GM12875 (cell line): ENCODE measurements at regions not wholly inside any gene's neighbourhood (a gene's known extent, or its start where the extent isn't known, plus 50 kb on each side); places are given as distances from the start of the nearest gene placed in this dataset.

Experiments used
- H3K4me3 ChIP-seq: one replicate; pipeline ENCODE4 v1.5.1; 2011; ENCODE audit warnings: low read depth, low read length, control low read depth
- TF ChIP-seq, protein P1 (sequence below): IDR thresholded peaks from 2 replicates; pipeline ENCODE4 v1.5.1; 2011; ENCODE audit warnings: low read depth, mild to moderate bottlenecking, control low read depth, inconsistent platforms, low read length, moderate library complexity, borderline replicate concordance; ENCODE audit not compliant: insufficient read depth

- H3K4me3 ChIP-seq = no peak overlapping the region
- TF ChIP-seq, protein P1, sequence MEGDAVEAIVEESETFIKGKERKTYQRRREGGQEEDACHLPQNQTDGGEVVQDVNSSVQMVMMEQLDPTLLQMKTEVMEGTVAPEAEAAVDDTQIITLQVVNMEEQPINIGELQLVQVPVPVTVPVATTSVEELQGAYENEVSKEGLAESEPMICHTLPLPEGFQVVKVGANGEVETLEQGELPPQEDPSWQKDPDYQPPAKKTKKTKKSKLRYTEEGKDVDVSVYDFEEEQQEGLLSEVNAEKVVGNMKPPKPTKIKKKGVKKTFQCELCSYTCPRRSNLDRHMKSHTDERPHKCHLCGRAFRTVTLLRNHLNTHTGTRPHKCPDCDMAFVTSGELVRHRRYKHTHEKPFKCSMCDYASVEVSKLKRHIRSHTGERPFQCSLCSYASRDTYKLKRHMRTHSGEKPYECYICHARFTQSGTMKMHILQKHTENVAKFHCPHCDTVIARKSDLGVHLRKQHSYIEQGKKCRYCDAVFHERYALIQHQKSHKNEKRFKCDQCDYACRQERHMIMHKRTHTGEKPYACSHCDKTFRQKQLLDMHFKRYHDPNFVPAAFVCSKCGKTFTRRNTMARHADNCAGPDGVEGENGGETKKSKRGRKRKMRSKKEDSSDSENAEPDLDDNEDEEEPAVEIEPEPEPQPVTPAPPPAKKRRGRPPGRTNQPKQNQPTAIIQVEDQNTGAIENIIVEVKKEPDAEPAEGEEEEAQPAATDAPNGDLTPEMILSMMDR = no peak
Measured at GRCh38 chr12:88923631-88924030, 343.4 kb upstream of the KITLG start.

DNA sequence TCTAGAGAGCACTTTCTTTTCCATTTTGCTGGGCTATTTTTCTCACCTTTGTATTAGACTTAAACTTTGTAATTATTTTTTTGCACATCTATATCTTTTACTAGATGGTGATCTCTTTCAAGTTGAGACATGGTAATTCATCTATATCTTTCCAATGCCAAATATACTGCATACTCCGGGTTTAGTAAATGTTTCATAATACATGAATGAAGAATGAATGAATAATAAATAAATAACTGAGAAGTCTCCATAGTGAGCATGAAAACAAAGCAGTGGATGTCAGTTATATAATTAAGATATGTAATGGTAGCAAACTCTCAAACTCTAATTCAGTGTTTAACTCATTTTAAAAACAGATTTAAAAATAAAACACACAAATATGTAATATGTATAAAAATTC is 342.5 kb upstream of the KITLG start:
- no peak overlapping the region for H3K4me3 ChIP-seq
- TF ChIP-seq, protein P1 = no peak

DNA sequence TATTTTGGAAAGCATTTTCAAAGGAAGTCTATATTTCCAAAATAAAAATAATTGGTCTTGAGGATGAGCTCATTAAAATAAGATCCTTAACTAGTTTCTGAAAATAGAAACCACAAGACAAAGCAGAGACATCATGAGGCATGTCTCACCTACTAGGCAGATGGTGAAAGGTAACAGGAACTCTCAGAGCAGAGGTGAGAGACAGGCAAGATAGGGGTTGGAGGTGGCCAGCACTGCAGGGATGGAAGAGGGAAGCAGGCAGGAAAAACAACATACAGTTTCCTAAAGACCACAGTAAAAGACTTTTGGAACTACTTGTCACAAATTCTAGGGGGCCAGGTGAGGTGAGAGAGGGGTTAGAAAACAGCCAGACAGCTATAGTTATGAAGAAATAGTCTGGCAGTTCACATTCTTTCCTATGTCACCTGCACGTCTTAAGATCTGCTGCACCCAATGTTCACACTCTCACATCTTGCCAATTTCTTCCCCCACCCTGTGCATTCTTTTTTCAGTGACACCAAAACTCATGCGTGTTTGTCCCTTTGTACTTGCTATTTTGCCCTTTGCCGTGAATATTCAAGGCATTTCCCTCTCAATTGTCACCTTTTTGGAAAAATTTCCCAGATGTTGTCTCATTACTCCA is 341.7 kb upstream of the KITLG start:
- TF ChIP-seq, protein P1 = no peak
- no peak overlapping the region for H3K4me3 ChIP-seq

- H3K4me3 ChIP-seq = no peak overlapping the region
- TF ChIP-seq, protein P1 = no peak
Measured at GRCh38 chr12:88921434-88921833, 341.2 kb upstream of the KITLG start.

DNA sequence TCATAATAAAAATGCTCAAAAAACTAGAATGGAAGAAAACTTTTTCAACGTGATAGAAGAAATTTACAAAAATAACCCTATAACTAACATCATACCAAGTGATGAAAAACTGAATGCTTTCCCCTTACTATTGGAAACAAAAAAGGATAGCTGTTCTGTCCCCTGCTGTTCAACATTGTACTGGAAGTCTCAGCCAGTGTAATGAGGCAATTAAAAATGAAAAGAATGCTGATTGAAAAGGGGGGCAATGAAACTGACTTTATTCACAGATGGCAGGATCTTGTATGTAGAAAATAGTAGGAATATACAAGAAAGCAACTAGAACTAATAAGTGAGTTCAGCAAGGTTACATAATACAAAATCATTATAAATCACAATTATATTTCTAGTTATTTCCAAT is 337.9 kb upstream of the KITLG start:
- H3K4me3 ChIP-seq = no peak overlapping the region
- TF ChIP-seq, protein P1 = no peak

- no peak overlapping the region for H3K4me3 ChIP-seq
- TF ChIP-seq, protein P1 = no peak
Measured at GRCh38 chr12:88914967-88915366, 334.7 kb upstream of the KITLG start.

GRCh38 chr12:88909510-88909909 is 329.2 kb upstream of the KITLG start:
- no peak overlapping the region for H3K4me3 ChIP-seq
- TF ChIP-seq, protein P1 = no peak
